ENCODE measurements at regions not wholly inside any gene's neighbourhood (a gene's known extent, or its start where the extent isn't known, plus 50 kb on each side); places are given as distances from the start of the nearest gene placed in this dataset.

GRCh38 chr7:54680377-54681005, 78.5 kb downstream of the SEC61G start:
- TF ChIP-seq, protein P1, sequence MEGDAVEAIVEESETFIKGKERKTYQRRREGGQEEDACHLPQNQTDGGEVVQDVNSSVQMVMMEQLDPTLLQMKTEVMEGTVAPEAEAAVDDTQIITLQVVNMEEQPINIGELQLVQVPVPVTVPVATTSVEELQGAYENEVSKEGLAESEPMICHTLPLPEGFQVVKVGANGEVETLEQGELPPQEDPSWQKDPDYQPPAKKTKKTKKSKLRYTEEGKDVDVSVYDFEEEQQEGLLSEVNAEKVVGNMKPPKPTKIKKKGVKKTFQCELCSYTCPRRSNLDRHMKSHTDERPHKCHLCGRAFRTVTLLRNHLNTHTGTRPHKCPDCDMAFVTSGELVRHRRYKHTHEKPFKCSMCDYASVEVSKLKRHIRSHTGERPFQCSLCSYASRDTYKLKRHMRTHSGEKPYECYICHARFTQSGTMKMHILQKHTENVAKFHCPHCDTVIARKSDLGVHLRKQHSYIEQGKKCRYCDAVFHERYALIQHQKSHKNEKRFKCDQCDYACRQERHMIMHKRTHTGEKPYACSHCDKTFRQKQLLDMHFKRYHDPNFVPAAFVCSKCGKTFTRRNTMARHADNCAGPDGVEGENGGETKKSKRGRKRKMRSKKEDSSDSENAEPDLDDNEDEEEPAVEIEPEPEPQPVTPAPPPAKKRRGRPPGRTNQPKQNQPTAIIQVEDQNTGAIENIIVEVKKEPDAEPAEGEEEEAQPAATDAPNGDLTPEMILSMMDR (IDR thresholded peaks at IDR 0.05) = no peak
- TF ChIP-seq POLR2A (IDR thresholded peaks at IDR 0.05) = no peak
